Testis (tissue), 2 donors: ENCODE measurements at regions not wholly inside any gene's neighbourhood (a gene's known extent, or its start where the extent isn't known, plus 50 kb on each side); places are given as distances from the start of the nearest gene placed in this dataset.

Experiments used
- CTCF ChIP-seq, 3 experiments: fragments of 450-650 bp in 2 of 3; fragments of 200-600 bp in 1 of 3; sonication (generic) in 1 of 3; IDR thresholded peaks; one replicate each; pipeline ENCODE4 v1.5.1; 2016 to 2019; ENCODE audit warnings: antibody characterized with exemption in 3 of 3, mild to moderate bottlenecking in 2 of 3, moderate library complexity in 1 of 3
- POLR2A ChIP-seq: fragments of 450-650 bp; IDR thresholded peaks from one replicate; pipeline ENCODE4 v1.6.1; 2017; ENCODE audit warnings: antibody characterized with exemption, mild to moderate bottlenecking, moderate library complexity

DNA sequence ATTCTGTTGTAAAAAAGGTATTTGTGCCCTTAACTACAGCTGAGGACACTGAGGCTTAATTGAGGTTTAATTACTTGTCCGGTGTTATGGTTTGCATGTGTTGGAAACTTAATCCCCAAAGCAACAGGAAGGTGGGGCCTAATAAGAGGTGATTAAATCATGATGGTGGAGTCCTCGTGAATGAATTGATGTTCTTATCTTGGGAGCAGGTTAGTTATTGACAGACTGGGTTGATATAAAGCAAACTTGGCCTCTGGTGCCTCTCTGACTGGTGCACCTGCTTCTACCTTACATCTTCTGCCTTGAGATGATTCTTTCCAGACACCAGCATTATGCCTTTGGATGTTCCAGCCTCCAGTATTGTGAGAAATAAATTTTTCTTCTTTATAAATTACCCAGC lies 306.5 kb upstream of the HS3ST5 start:
- no peak for TF ChIP-seq CTCF (IDR thresholded peaks at IDR 0.05)
- no peak for TF ChIP-seq POLR2A
